GM12891 (cell line): ENCODE measurements at regions not wholly inside any gene's neighbourhood (a gene's known extent, or its start where the extent isn't known, plus 50 kb on each side); places are given as distances from the start of the nearest gene placed in this dataset.
A peak's percentile ranks its signal among the peaks of the same experiment; 100 is the strongest.

ENCODE experiments used
- DNase-seq: peaks from one replicate; pipeline ENCODE4 v3.0.0; 2011; ENCODE audit warnings: low spot score; ENCODE audit not compliant: insufficient read length
- FAIRE-seq: peaks from 2 replicates; lab custom pipeline; 2011; peaks lifted over from hg19 to GRCh38; lab: Jason Lieb, UNC
- PAX5 ChIP-seq: IDR thresholded peaks from 2 replicates; pipeline ENCODE4 v1.6.1; 2011; ENCODE audit warnings: low read length, moderate library complexity, mild to moderate bottlenecking; ENCODE audit not compliant: insufficient read depth, severe bottlenecking
- POLR2A ChIP-seq: IDR thresholded peaks from 2 replicates; pipeline ENCODE4 v1.6.1; 2011; ENCODE audit warnings: low read depth, low read length, control low read depth
- POLR2AphosphoS5 ChIP-seq: IDR thresholded peaks from 2 replicates; pipeline ENCODE4 v1.6.1; 2011; ENCODE audit warnings: low read depth, low read length, control low read depth
- POU2F2 ChIP-seq: IDR thresholded peaks from 2 replicates; pipeline ENCODE4 v1.6.1; 2011; ENCODE audit warnings: low read depth, mild to moderate bottlenecking, control low read depth, low read length, moderate library complexity
- SPI1 ChIP-seq: IDR thresholded peaks from 2 replicates; pipeline ENCODE4 v1.6.1; 2011; ENCODE audit warnings: low read depth, low read length, control low read depth
- TAF1 ChIP-seq: IDR thresholded peaks from 2 replicates; pipeline ENCODE4 v1.6.1; 2011; ENCODE audit warnings: low read depth, low read length, control low read depth

GRCh38 chr15:66848116-66848515 lies 146.1 kb downstream of the SMAD6 start:
- no peak for DNase-seq
- no peak for FAIRE-seq
- no peak for TF ChIP-seq POLR2AphosphoS5
- no peak for TF ChIP-seq PAX5
- TF ChIP-seq SPI1, result no peak
- no peak for TF ChIP-seq TAF1
- TF ChIP-seq POLR2A, result no peak
- no peak for TF ChIP-seq POU2F2

- TF ChIP-seq POLR2A (no peak), TAF1 (no peak), SPI1 (no peak), POLR2AphosphoS5 (no peak), POU2F2 (no peak), PAX5 (no peak)
- FAIRE-seq (no peak), DNase-seq (no peak)
Observed at GRCh38 chr15:66848686-66849392, 146.8 kb downstream of the SMAD6 start.

DNA sequence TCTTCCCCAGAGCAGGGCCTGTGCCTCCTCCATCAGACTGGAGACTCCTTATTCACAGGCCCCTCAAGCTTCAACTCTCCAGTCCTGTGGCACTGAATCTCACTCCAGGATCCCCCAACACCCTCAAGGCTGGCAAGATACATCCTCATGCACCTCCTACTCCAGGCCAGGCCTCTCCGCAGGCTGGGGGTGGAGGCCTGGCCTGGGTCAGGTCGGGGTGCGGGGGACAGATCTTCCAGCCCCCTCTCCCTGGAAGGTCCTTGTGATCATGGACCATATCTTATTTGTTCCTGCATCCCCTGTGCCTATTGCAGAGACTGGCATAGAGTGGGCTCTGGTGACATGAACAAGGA lies 147.3 kb downstream of the SMAD6 start:
- FAIRE-seq (no peak), DNase-seq (no peak)
- TF ChIP-seq POLR2AphosphoS5, result no peak
- no peak for TF ChIP-seq TAF1
- no peak for TF ChIP-seq POU2F2
- no peak for TF ChIP-seq SPI1
- TF ChIP-seq PAX5, result no peak
- TF ChIP-seq POLR2A, result no peak

GRCh38 chr15:66849746-66850077 lies 147.7 kb downstream of the SMAD6 start:
- TF ChIP-seq POU2F2, result no peak
- no peak for TF ChIP-seq SPI1
- no peak for TF ChIP-seq TAF1
- TF ChIP-seq PAX5, result no peak
- no peak for TF ChIP-seq POLR2AphosphoS5
- TF ChIP-seq POLR2A, result no peak
- DNase-seq (no peak), FAIRE-seq (no peak)

DNA sequence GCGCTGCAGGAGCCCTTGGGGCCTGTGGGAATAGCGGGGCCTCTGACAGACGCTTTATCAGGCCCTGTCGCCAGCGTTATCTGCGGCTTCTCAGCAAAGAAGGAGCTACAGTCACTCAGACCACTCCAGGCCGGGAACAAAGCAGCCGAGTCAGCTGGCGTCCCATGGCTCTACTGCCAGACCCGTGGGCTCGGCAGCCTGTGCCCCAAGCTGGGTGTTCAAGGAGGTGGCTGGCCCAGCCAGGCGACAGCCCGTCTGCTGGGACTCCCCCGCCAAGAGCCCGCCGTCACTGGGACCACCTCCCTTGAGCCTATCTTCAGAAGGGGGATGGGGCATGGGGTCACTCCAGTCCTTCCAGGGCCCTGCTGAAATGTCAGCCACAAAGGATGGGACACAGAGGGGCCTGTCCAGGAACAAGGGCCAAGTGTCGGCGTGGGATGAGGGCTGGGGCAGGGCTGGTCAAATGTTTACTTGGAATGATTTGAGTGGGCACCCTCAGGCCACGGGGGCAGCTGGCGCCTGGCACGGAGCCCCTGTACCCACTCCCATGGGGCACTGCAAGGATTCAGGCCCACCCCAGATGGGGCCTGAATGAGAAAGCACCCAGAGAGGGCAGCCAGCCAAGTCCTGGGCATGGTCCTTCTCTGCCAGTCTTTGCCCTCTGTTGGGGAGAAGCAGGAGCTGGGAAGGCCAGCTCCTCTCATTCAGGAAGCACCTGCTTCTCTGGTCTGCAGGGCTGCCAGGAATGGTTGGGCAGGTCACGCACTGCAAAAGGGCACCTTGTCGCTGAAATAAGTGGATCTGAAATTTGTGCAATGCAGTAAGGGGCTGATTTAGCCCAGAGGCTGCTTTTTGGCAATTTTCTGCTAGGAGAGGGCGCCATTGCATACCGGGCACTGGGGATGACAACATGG lies 148.3 kb downstream of the SMAD6 start:
- no peak for DNase-seq
- no peak for FAIRE-seq
- TF ChIP-seq POU2F2 (no peak), SPI1 (no peak), TAF1 (no peak), POLR2A (no peak), PAX5 (no peak), POLR2AphosphoS5 (no peak)

GRCh38 chr15:66850996-66851310 lies 148.9 kb downstream of the SMAD6 start:
- FAIRE-seq (no peak), DNase-seq (no peak)
- no peak for TF ChIP-seq PAX5
- no peak for TF ChIP-seq POU2F2
- TF ChIP-seq POLR2AphosphoS5, result no peak
- no peak for TF ChIP-seq SPI1
- no peak for TF ChIP-seq POLR2A

GRCh38 chr15:66851311-66852063 lies 149.5 kb downstream of the SMAD6 start:
- DNase-seq, result peak; percentile 98
- no peak for TF ChIP-seq POLR2AphosphoS5
- no peak for TF ChIP-seq SPI1
- TF ChIP-seq PAX5, result no peak
- TF ChIP-seq TAF1, result no peak
- TF ChIP-seq POLR2A, result no peak
- no peak for TF ChIP-seq POU2F2
- peak; percentile 60 for FAIRE-seq

GRCh38 chr15:66852064-66852905 lies 150.2 kb downstream of the SMAD6 start:
- TF ChIP-seq POLR2AphosphoS5, result no peak
- no peak for TF ChIP-seq PAX5
- no peak for TF ChIP-seq TAF1
- no peak for TF ChIP-seq POU2F2
- DNase-seq (no peak), FAIRE-seq (no peak)
